ENCODE measurements at regions not wholly inside any gene's neighbourhood (a gene's known extent, or its start where the extent isn't known, plus 50 kb on each side); places are given as distances from the start of the nearest gene placed in this dataset.

- H3K4me3 Mint-ChIP-seq = no peak overlapping the region
- TF ChIP-seq EZH2 (IDR thresholded peaks at IDR 0.05; ENCODE audit: borderline replicate concordance, insufficient read depth, low read depth, low read length, poor library complexity, severe bottlenecking) (no peak), CTCF (IDR thresholded peaks at IDR 0.05) (no peak)
- no peaks in the 10 kb centered on the region for H3K9me3 Mint-ChIP-seq (ENCODE audit: insufficient read depth)
- Histone ChIP-seq H2AFZ (ENCODE audit: insufficient read depth, low read depth, low read length, poor library complexity, severe bottlenecking) (no peak overlapping the region), H3K27ac (ENCODE audit: low read length in 2 of 2) (no peak overlapping the region), H3K36me3 (replicated peaks in 1 of 2; ENCODE audit: control extremely low read depth in 1 of 2, control insufficient read depth in 1 of 2, extremely low read depth in 1 of 2, insufficient read depth in 2 of 2, low read length in 1 of 2) (no peaks in the 10 kb centered on the region), H3K27me3 (replicated peaks in 1 of 4; ENCODE audit: control extremely low read depth in 1 of 4, control insufficient read depth in 3 of 4, insufficient read depth in 4 of 4, low read length in 3 of 4) (no peaks in the 10 kb centered on the region), H3K4me1 (ENCODE audit: control insufficient read depth in 2 of 2, insufficient read depth in 2 of 2, low read length in 2 of 2) (no peaks in the 10 kb centered on the region), H3K4me2 (replicated peaks; ENCODE audit: low read depth, low read length, poor library complexity, severe bottlenecking) (no peak overlapping the region), H3K4me3 (ENCODE audit: control extremely low read depth in 1 of 5, extremely low read depth in 1 of 5, insufficient read depth in 1 of 5, low read depth in 2 of 5, low read length in 4 of 5) (no peak overlapping the region), H3K9me3 (ENCODE audit: control extremely low read depth in 1 of 3, control insufficient read depth in 2 of 3, insufficient read depth in 1 of 3, low read length in 2 of 3) (peaks cover 0 to 1% (median 0%) of the 10 kb centered on the region in 3 donors), H3K9ac (ENCODE audit: low read length) (no peak overlapping the region), H4K20me1 (ENCODE audit: control insufficient read depth, insufficient read depth, low read length, poor library complexity, severe bottlenecking) (no peaks in the 10 kb centered on the region), H3K79me2 (ENCODE audit: control insufficient read depth, insufficient read depth, low read length) (no peaks in the 10 kb centered on the region)
- DNase-seq (no peak), ATAC-seq (ENCODE audit: low read depth) (no peak)
- POLR2A ChIA-PET = no interaction called here
- intact Hi-C loops (cut with micrococcal nuclease) = no loop called here
- peaks cover 9% of the 10 kb centered on the region for H3K27me3 Mint-ChIP-seq
- CTCF ChIA-PET = no interaction called here
- H3K4me1 Mint-ChIP-seq = no peaks in the 10 kb centered on the region
- no CpG with 5 or more reads among the region's 1 CpG for WGBS (ENCODE audit: insufficient coverage)
- H3K27ac Mint-ChIP-seq = no peak overlapping the region
These were observed 188.6 kb upstream of the NCKAP5 start for GRCh38 chr2:133756833-133757232.

- WGBS (ENCODE audit: insufficient coverage) = 90% methylated on average over 2 of the region's 3 CpGs
- no peak overlapping the region for H3K4me3 ChIP-seq (ENCODE audit: control extremely low read depth in 1 of 5, extremely low read depth in 1 of 5, insufficient read depth in 1 of 5, low read depth in 2 of 5, low read length in 4 of 5)
- H3K4me2 ChIP-seq (replicated peaks; ENCODE audit: low read depth, low read length, poor library complexity, severe bottlenecking) = no peak overlapping the region
- no peaks in the 10 kb centered on the region for H3K9me3 Mint-ChIP-seq (ENCODE audit: insufficient read depth)
- no peak overlapping the region for H3K27ac Mint-ChIP-seq
- peaks cover 9% of the 10 kb centered on the region for H3K27me3 Mint-ChIP-seq
- ChIA-PET CTCF (no interaction called here), POLR2A (no interaction called here)
- H3K27ac ChIP-seq (ENCODE audit: low read length in 2 of 2) = no peak overlapping the region
- DNase-seq (no peak), ATAC-seq (ENCODE audit: low read depth) (no peak)
- H3K79me2 ChIP-seq (ENCODE audit: control insufficient read depth, insufficient read depth, low read length) = no peaks in the 10 kb centered on the region
- no peak overlapping the region for H3K9ac ChIP-seq (ENCODE audit: low read length)
- H3K4me1 ChIP-seq (ENCODE audit: control insufficient read depth in 2 of 2, insufficient read depth in 2 of 2, low read length in 2 of 2) = no peaks in the 10 kb centered on the region
- no peaks in the 10 kb centered on the region for H3K4me1 Mint-ChIP-seq
- no peaks in the 10 kb centered on the region for H4K20me1 ChIP-seq (ENCODE audit: control insufficient read depth, insufficient read depth, low read length, poor library complexity, severe bottlenecking)
- H2AFZ ChIP-seq (ENCODE audit: insufficient read depth, low read depth, low read length, poor library complexity, severe bottlenecking) = no peak overlapping the region
- no peak overlapping the region for H3K4me3 Mint-ChIP-seq
- peaks cover 0 to 1% (median 0%) of the 10 kb centered on the region in 3 donors for H3K9me3 ChIP-seq (ENCODE audit: control extremely low read depth in 1 of 3, control insufficient read depth in 2 of 3, insufficient read depth in 1 of 3, low read length in 2 of 3)
- H3K36me3 ChIP-seq (replicated peaks in 1 of 2; ENCODE audit: control extremely low read depth in 1 of 2, control insufficient read depth in 1 of 2, extremely low read depth in 1 of 2, insufficient read depth in 2 of 2, low read length in 1 of 2) = no peaks in the 10 kb centered on the region
- H3K27me3 ChIP-seq (replicated peaks in 1 of 4; ENCODE audit: control extremely low read depth in 1 of 4, control insufficient read depth in 3 of 4, insufficient read depth in 4 of 4, low read length in 3 of 4) = no peaks in the 10 kb centered on the region
- TF ChIP-seq CTCF (IDR thresholded peaks at IDR 0.05) (no peak), EZH2 (IDR thresholded peaks at IDR 0.05; ENCODE audit: borderline replicate concordance, insufficient read depth, low read depth, low read length, poor library complexity, severe bottlenecking) (no peak)
- intact Hi-C loops (cut with micrococcal nuclease) = no loop called here
These were observed 192.1 kb upstream of the NCKAP5 start for GRCh38 chr2:133760376-133760775.
